Right ventricle myocardium superior (tissue), 1 donor: ENCODE measurements at regions not wholly inside any gene's neighbourhood (a gene's known extent, or its start where the extent isn't known, plus 50 kb on each side); places are given as distances from the start of the nearest gene placed in this dataset.
"Not testable (repeated sequence)": the region's sequence is repeated elsewhere in the genome, so short reads cannot be mapped to it uniquely, and the experiment has no call there.

ENCODE experiments used
- ATAC-seq: fragments of 200-7000 bp; cut with Tn5 transposase; one replicate; pipeline ENCODE4 v1.9.1; 2020; ENCODE audit warnings: mild to moderate bottlenecking; ENCODE audit not compliant: poor library complexity
- DNase-seq: peaks from one replicate; pipeline ENCODE4 v3.0.0-alpha.2; 2020
- intact Hi-C: fragments of 100-400 bp; cut with DNase I; formaldehyde crosslinking; loops from one replicate; pipeline ENCODE4 v1.11.2; 2022
- donor health status: DM: no; HTN: yes; CAD: no; lungs with severe emphysema.

- DNase-seq = peak; percentile 44
- intact Hi-C loops, ATAC-seq: not testable (repeated sequence)
Observed at GRCh38 chr2:87075054-87075790, 53.6 kb upstream of the PLGLB1 start.

GRCh38 chr2:87075791-87076252, 54.2 kb upstream of the PLGLB1 start:
- not testable (repeated sequence) for ATAC-seq

GRCh38 chr2:87076253-87077123, 54.8 kb upstream of the PLGLB1 start:
- DNase-seq (peak; percentile 95), ATAC-seq (peak; percentile 96)
- intact Hi-C loops = not testable (repeated sequence)

More at GRCh38 chr2:87075791-87076252, 54.2 kb upstream of the PLGLB1 start:
- DNase-seq = peak; percentile 68
- intact Hi-C loops = not testable (repeated sequence)

DNA sequence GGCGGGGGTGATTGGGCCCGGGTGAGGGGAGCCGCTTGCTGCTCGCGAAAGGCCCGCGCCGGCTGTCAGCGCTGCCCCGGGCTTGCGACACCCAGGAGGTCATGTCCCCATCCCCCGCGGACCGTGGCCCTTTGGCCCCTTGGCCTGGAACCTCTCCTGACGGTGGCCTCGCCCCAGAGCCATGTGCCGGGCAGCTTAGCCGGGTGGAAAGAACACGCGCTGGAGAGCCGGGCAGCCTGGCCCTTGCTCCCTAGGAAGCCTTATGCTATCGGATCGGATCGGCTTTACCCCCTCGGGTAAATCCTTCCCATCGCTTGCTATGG, 55.4 kb upstream of the PLGLB1 start:
- DNase-seq, intact Hi-C loops: not testable (repeated sequence)
- peak; percentile 62 for ATAC-seq

- DNase-seq, intact Hi-C loops: not testable (repeated sequence)
- ATAC-seq = peak; percentile 64
Observed at GRCh38 chr2:87081727-87082126, 60.1 kb upstream of the PLGLB1 start.

DNA sequence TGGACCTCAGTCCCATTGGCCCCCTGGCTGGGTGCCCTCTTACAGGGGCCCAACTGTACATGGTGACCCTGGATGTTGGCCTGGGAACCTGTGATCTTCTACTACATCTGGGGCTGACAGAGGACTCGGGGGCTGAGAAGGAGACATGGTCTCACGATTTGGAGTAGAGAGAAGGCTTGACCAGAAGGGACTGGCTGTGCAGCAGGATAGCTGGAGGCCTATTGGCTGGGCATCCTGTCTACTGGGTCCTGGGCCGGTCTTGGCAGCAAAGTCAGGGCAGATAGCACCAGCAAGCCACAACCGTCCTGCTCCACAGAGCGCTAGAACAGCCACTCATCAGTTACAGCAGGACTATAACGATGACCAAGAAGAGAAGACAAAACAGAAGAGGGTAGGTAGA, 66.4 kb upstream of the PLGLB1 start:
- ATAC-seq, DNase-seq, intact Hi-C loops: not testable (repeated sequence)

DNA sequence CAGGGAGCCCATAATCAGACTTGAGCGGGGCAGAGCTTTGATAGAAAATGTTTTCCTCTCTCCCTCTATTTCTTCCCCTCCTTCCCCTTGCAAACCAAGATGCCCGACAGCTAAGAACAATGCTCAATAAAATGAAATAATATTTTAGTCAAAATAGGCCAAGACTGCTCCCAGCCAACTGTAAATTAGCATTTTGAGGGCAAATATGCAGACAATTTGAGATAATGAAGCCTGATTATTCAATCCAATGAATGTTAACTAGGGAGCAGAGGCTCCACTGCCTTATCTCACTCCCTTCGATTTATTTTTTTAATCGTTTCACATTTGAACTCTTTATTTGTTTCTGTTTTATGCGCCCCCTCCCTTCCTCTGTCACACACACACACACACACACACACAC, 67.8 kb upstream of the PLGLB1 start:
- ATAC-seq, DNase-seq, intact Hi-C loops: not testable (repeated sequence)

GRCh38 chr2:87093252-87093651, 71.6 kb upstream of the PLGLB1 start:
- ATAC-seq, intact Hi-C loops, DNase-seq: not testable (repeated sequence)

- DNase-seq, ATAC-seq, intact Hi-C loops: not testable (repeated sequence)
Observed at GRCh38 chr2:87093937-87094529, 72.4 kb upstream of the PLGLB1 start.

GRCh38 chr2:87095804-87096203, 74.2 kb upstream of the PLGLB1 start:
- intact Hi-C loops, DNase-seq, ATAC-seq: not testable (repeated sequence)

DNA sequence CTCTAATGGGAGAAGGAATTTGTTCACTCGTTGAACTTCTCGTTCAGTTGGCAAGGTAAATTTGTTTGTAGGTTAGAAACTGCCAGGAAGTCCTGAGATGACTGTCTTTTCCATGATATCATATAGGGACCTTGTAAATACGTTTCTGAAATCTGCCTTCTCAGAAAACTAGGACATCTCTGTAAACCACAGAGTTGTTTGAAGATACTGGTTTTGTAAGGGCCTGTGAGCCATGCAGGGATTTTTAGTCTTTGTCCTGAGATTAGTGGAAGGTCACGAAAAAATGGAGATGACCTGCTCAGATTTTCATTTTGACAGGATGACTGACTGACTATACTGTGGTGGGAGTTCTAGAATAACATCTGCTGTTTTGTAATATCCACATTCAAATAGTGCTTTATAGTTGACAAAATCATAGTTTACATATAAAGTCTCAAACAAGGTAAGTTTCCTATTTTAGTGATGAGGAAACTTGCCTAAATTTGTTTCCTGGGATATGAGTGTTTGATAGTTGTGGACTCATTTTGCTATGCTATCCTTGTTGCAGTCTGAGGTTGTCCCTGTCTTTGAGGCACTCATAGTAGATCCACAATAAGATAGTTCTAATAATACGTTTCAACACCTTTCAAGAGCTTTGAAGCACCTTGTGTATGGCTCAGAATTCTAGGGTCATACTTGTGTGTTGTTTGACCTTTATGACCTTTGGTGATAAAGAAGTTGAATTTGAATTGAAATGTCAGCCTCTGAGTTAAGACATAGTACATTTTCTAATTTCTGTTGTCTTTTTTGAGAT, 107.3 kb upstream of the PLGLB1 start:
- DNase-seq, ATAC-seq, intact Hi-C loops: not testable (repeated sequence)

DNA sequence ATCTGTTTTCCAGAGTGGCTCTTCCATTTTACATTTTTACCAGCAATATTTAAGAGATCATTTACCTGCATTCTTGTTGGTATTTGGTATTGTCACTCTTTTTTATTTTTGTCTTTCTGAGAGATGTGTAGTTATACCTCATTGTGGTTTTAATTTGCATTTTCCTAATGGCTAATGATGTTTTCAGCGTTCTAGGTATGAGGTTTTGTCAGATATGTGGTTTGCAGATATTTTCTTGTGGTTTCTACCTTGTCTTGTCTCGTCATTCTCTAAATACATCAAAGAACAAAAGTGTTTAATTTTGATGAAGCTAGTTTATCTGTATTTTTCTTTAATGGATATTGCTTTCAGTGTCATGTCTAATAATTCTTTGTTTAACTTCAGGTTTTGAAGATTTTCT, 110.9 kb upstream of the PLGLB1 start:
- DNase-seq, intact Hi-C loops, ATAC-seq: not testable (repeated sequence)

- ATAC-seq = peak; percentile 61
- DNase-seq, intact Hi-C loops: not testable (repeated sequence)
Observed at GRCh38 chr2:87151835-87152493, 130.3 kb upstream of the PLGLB1 start.

DNA sequence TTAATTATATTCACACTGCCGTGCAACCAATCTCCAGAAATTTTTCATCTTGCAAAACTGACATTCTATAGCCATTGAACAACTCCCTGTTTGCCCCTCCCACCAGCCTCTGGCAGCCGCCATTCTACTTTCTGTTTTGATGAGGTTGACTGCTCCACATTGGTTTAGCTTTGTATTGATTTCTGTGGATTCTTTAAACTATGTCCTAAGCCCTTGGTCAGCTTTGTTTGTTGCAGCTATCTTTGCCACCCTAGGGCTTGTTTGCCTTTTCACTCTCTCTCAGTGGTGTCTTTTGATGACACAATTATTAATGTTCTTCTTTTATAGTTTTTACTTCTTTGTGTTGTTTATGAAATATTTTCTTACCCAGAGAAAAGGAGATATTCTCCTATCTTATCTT, 152.8 kb upstream of the PLGLB1 start:
- DNase-seq, ATAC-seq, intact Hi-C loops: not testable (repeated sequence)

DNA sequence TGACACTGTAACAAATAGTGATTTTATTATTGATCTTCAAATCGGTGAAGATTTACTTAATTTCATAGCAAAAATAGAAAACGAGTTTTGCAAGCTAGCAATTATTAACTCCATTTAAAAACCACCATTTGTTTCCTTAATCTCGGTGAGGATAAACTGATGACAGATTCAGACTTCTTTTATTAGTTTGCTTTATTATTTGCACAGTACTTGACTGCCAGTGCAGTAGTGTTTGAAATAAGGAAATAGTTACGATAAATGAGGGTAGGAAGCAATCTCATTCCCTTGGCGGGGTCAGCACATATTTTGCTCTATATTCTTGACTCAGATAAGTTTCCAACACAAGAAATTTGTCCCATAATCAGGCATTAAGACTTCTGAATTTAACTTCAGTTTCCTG, 161.7 kb upstream of the PLGLB1 start:
- DNase-seq, intact Hi-C loops, ATAC-seq: not testable (repeated sequence)

GRCh38 chr2:87184260-87184659, 162.6 kb upstream of the PLGLB1 start:
- intact Hi-C loops, DNase-seq, ATAC-seq: not testable (repeated sequence)

- DNase-seq, intact Hi-C loops, ATAC-seq: not testable (repeated sequence)
Observed at GRCh38 chr2:87189214-87189613, 167.6 kb upstream of the PLGLB1 start.

DNA sequence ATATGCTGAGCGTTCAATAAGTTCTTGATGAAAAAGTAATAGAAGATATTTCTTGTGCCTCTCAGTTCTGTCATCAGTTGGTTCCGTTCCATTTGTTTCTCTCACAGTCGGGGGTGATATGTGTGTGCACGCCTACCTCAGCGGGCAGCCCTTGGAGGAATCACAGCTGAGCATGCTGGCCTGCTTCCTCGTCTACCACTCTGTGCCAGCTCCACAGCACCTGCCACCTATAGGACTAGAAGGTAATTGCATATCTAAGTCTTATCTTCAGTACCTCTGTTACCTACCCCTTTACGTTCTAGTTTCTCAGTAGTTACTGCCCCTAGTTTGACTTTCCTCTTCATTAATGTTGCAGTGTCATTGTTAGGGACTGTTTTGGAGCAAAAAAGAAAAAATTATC, 171.7 kb upstream of the PLGLB1 start:
- intact Hi-C loops, DNase-seq: not testable (repeated sequence)
- ATAC-seq = peak; percentile 94
